Activated CD8-positive, alpha-beta T cell treated with anti-CD3 and anti-CD28 coated beads for 36 hours (primary cell): ENCODE measurements at regions not wholly inside any gene's neighbourhood (a gene's known extent, or its start where the extent isn't known, plus 50 kb on each side); places are given as distances from the start of the nearest gene placed in this dataset.

Experiments used
- ATAC-seq: fragments of 200-7000 bp; cut with Tn5 transposase; one replicate; pipeline ENCODE4 v1.10.0; 2021; ENCODE audit warnings: mild to moderate bottlenecking, moderate library complexity
- CTCF ChIA-PET: fragments of 350-600 bp; sonication (Branson Sonifier 250); formaldehyde crosslinking; loops from one replicate; lab custom pipeline; 2021; ENCODE audit warnings: antibody characterized with exemption; lab: Charles Lee
- POLR2A ChIA-PET: fragments of 350-600 bp; sonication (Branson Sonifier 250); formaldehyde crosslinking; loops from one replicate; lab custom pipeline; 2021; ENCODE audit warnings: antibody characterized with exemption; lab: Charles Lee
- DNase-seq: peaks from one replicate; pipeline ENCODE4 v3.0.0-alpha.2; 2020
- H3K27ac Mint-ChIP-seq: one replicate; pipeline ENCODE4 v1.8.0; 2021; ENCODE audit warnings: mild to moderate bottlenecking, mixed read lengths
- H3K27me3 Mint-ChIP-seq: one replicate; pipeline ENCODE4 v1.8.0; 2021; ENCODE audit warnings: mixed read lengths
- H3K36me3 Mint-ChIP-seq: one replicate; pipeline ENCODE4 v1.8.0; 2021; ENCODE audit warnings: low read depth, mixed read lengths
- H3K4me1 Mint-ChIP-seq: one replicate; pipeline ENCODE4 v1.8.0; 2021; ENCODE audit warnings: low read depth, mixed read lengths
- H3K4me3 Mint-ChIP-seq: one replicate; pipeline ENCODE4 v1.8.0; 2021; ENCODE audit warnings: mild to moderate bottlenecking, moderate library complexity, mixed read lengths
- H3K9me3 Mint-ChIP-seq: one replicate; pipeline ENCODE4 v1.8.0; 2021; ENCODE audit warnings: mixed read lengths
- CTCF ChIP-seq: fragments of 200-600 bp; IDR thresholded peaks from one replicate; pipeline ENCODE4 v1.8.0; 2022; ENCODE audit warnings: antibody characterized with exemption, mild to moderate bottlenecking
- intact Hi-C: fragments of 100-400 bp; cut with micrococcal nuclease; formaldehyde crosslinking; loops from one replicate; pipeline ENCODE4 v1.10.0; 2022

GRCh38 chr2:147025646-147026585, 818.9 kb upstream of the ACVR2A start:
- DNase-seq (no peak), ATAC-seq (no peak)
- no peaks in the 10 kb centered on the region for H3K36me3 Mint-ChIP-seq
- peaks cover 2% of the 10 kb centered on the region for H3K27me3 Mint-ChIP-seq
- no peak overlapping the region for H3K4me3 Mint-ChIP-seq
- POLR2A ChIA-PET = no interaction called here
- CTCF ChIA-PET = no interaction called here
- intact Hi-C loops = no loop called here
- peaks cover 8% of the 10 kb centered on the region for H3K9me3 Mint-ChIP-seq
- H3K4me1 Mint-ChIP-seq = no peaks in the 10 kb centered on the region
- H3K27ac Mint-ChIP-seq = no peak overlapping the region
- no peak for TF ChIP-seq CTCF

- intact Hi-C loops = no loop called here
- Mint-ChIP-seq H3K27ac (no peak overlapping the region), H3K9me3 (peaks cover 5% of the 10 kb centered on the region), H3K27me3 (no peaks in the 10 kb centered on the region), H3K36me3 (no peaks in the 10 kb centered on the region), H3K4me3 (no peak overlapping the region), H3K4me1 (no peaks in the 10 kb centered on the region)
- POLR2A ChIA-PET = no interaction called here
- CTCF ChIA-PET = no interaction called here
- no peak for TF ChIP-seq CTCF
- DNase-seq (no peak), ATAC-seq (no peak)
Measured at GRCh38 chr2:147019311-147019710, 825.5 kb upstream of the ACVR2A start.

- no peak for ATAC-seq
- DNase-seq = no peak
- Mint-ChIP-seq H3K9me3 (peaks cover 5% of the 10 kb centered on the region), H3K27me3 (no peaks in the 10 kb centered on the region), H3K4me3 (no peak overlapping the region), H3K27ac (no peak overlapping the region), H3K4me1 (no peaks in the 10 kb centered on the region), H3K36me3 (no peaks in the 10 kb centered on the region)
- ChIA-PET CTCF (no interaction called here), POLR2A (no interaction called here)
- no peak for TF ChIP-seq CTCF
- intact Hi-C loops = no loop called here
Measured at GRCh38 chr2:147017951-147018645, 826.7 kb upstream of the ACVR2A start.

- Mint-ChIP-seq H3K36me3 (no peaks in the 10 kb centered on the region), H3K4me1 (no peaks in the 10 kb centered on the region), H3K9me3 (no peaks in the 10 kb centered on the region), H3K27ac (no peak overlapping the region), H3K4me3 (no peak overlapping the region), H3K27me3 (no peaks in the 10 kb centered on the region)
- ChIA-PET CTCF (interaction anchor here (1.2 kb wide), 1 partner anchor 67 kb away, joined by 3 read pairs; no protein-coding TSS in a partner anchor), POLR2A (no interaction called here)
- no peak for TF ChIP-seq CTCF
- ATAC-seq (no peak), DNase-seq (no peak)
- intact Hi-C loops = no loop called here
Measured at GRCh38 chr2:147016181-147016580, 828.6 kb upstream of the ACVR2A start.

GRCh38 chr2:147015591-147015990, 829.2 kb upstream of the ACVR2A start:
- CTCF ChIA-PET = interaction anchor here (1.2 kb wide), 1 partner anchor 67 kb away, joined by 3 read pairs; no protein-coding TSS in a partner anchor
- Mint-ChIP-seq H3K9me3 (no peaks in the 10 kb centered on the region), H3K27me3 (no peaks in the 10 kb centered on the region), H3K27ac (no peak overlapping the region), H3K36me3 (no peaks in the 10 kb centered on the region), H3K4me1 (no peaks in the 10 kb centered on the region), H3K4me3 (no peak overlapping the region)
- intact Hi-C loops = no loop called here
- ATAC-seq (no peak), DNase-seq (no peak)
- TF ChIP-seq CTCF = no peak
- POLR2A ChIA-PET = no interaction called here
